Mesodermal cell (in vitro differentiated cells): ENCODE measurements at regions not wholly inside any gene's neighbourhood (a gene's known extent, or its start where the extent isn't known, plus 50 kb on each side); places are given as distances from the start of the nearest gene placed in this dataset.

Experiments used
- H3K27ac ChIP-seq: 2 replicates; pipeline ENCODE4 v1.7.0; 2013; ENCODE audit warnings: mild to moderate bottlenecking, low read depth, low read length, moderate library complexity; ENCODE audit not compliant: severe bottlenecking
- H3K36me3 ChIP-seq: 2 replicates; pipeline ENCODE4 v1.7.1; 2013; ENCODE audit warnings: mild to moderate bottlenecking, low read length, moderate library complexity; ENCODE audit not compliant: control insufficient read depth, insufficient read depth
- H3K4me1 ChIP-seq: one replicate; pipeline ENCODE4 v1.7.1; 2013; ENCODE audit warnings: mild to moderate bottlenecking, low read length; ENCODE audit not compliant: insufficient read depth, control insufficient read depth, poor library complexity, severe bottlenecking
- H3K4me3 ChIP-seq: 2 replicates; pipeline ENCODE4 v1.7.0; 2013; ENCODE audit warnings: low read length, control low read depth, mild to moderate bottlenecking; ENCODE audit not compliant: insufficient read depth, poor library complexity, severe bottlenecking; ENCODE audit errors: extremely low read depth
- H3K9me3 ChIP-seq: 2 replicates; pipeline ENCODE4 v1.7.1; 2013; ENCODE audit warnings: mild to moderate bottlenecking, low read length, moderate library complexity; ENCODE audit not compliant: control insufficient read depth
- WGBS, 2 experiments: methylation state at CpG; one replicate each; pipeline ENCODE4 v1.1.5; 2013; ENCODE audit warnings: missing lambda C conversion rate in 2 of 2; ENCODE audit not compliant: insufficient coverage in 2 of 2; 5-methylcytosine and 5-hydroxymethylcytosine counted together

GRCh38 chr6:21393441-21394165 lies 199.9 kb upstream of the SOX4 start:
- H3K36me3 ChIP-seq: no peaks in the 10 kb centered on the region
- WGBS, 2 experiments: 68 to 74% methylated on average over 7 of the region's 10 CpGs
- peaks cover 12% of the 10 kb centered on the region for H3K4me1 ChIP-seq
- no peaks in the 10 kb centered on the region for H3K9me3 ChIP-seq
- no peak overlapping the region for H3K27ac ChIP-seq
- no peak overlapping the region for H3K4me3 ChIP-seq

GRCh38 chr6:21395121-21395520 lies 198.4 kb upstream of the SOX4 start:
- H3K36me3 ChIP-seq: no peaks in the 10 kb centered on the region
- no peaks in the 10 kb centered on the region for H3K9me3 ChIP-seq
- peaks cover 12% of the 10 kb centered on the region for H3K4me1 ChIP-seq
- no peak overlapping the region for H3K27ac ChIP-seq
- WGBS, 2 experiments: 40 to 60% methylated on average over 1 to 2 of the region's 2 CpGs
- H3K4me3 ChIP-seq: no peak overlapping the region

GRCh38 chr6:21396313-21396712 lies 197.2 kb upstream of the SOX4 start:
- no peaks in the 10 kb centered on the region for H3K9me3 ChIP-seq
- no peak overlapping the region for H3K27ac ChIP-seq
- peaks cover 12% of the 10 kb centered on the region for H3K4me1 ChIP-seq
- no peak overlapping the region for H3K4me3 ChIP-seq
- no peaks in the 10 kb centered on the region for H3K36me3 ChIP-seq

- no peak overlapping the region for H3K4me3 ChIP-seq
- H3K36me3 ChIP-seq: no peaks in the 10 kb centered on the region
- H3K4me1 ChIP-seq: peaks cover 6% of the 10 kb centered on the region
- 65 to 71% methylated on average over 7 of the region's 10 CpGs for WGBS, 2 experiments
- no peaks in the 10 kb centered on the region for H3K9me3 ChIP-seq
- no peak overlapping the region for H3K27ac ChIP-seq
Measured at GRCh38 chr6:21398741-21399325, 194.7 kb upstream of the SOX4 start.

- 95 to 96% methylated on average over 4 of the region's 4 CpGs for WGBS, 2 experiments
- H3K36me3 ChIP-seq: no peaks in the 10 kb centered on the region
- H3K4me1 ChIP-seq: no peaks in the 10 kb centered on the region
- H3K9me3 ChIP-seq: no peaks in the 10 kb centered on the region
- H3K4me3 ChIP-seq: no peak overlapping the region
- H3K27ac ChIP-seq: no peak overlapping the region
Measured at GRCh38 chr6:21402368-21402767, 191.2 kb upstream of the SOX4 start.

- Histone ChIP-seq H3K4me3 (no peak overlapping the region), H3K36me3 (no peaks in the 10 kb centered on the region), H3K4me1 (no peaks in the 10 kb centered on the region), H3K9me3 (no peaks in the 10 kb centered on the region), H3K27ac (no peak overlapping the region)
- WGBS, 2 experiments: 100% methylated on average over 1 of the region's 2 CpGs; no CpG with 5 or more reads in 1 of the 2 experiments
Measured at GRCh38 chr6:21404577-21404976, 189.0 kb upstream of the SOX4 start.

DNA sequence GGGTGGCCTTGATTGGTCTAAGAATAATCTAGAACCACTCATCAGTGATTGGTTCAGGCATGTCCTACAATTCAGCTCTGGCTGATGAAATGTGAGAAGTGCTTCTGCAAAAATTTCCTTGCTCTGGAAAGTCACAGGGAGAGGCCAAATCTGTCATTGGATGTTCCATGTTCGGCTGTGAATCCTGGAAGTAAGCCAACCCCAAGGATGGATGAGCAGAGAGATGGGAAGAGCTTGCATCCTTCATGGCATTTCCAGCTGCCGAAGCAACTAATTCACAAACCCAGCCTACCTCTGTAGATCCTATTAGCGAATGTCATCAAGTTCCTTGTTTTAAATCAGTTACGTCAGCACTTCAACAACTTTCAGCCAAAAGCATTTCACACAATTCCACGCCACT lies 187.2 kb upstream of the SOX4 start:
- no peaks in the 10 kb centered on the region for H3K4me1 ChIP-seq
- no peaks in the 10 kb centered on the region for H3K36me3 ChIP-seq
- no peak overlapping the region for H3K27ac ChIP-seq
- WGBS, 2 experiments: 90 to 96% methylated on average over 5 of the region's 5 CpGs
- H3K9me3 ChIP-seq: no peaks in the 10 kb centered on the region
- no peak overlapping the region for H3K4me3 ChIP-seq

DNA sequence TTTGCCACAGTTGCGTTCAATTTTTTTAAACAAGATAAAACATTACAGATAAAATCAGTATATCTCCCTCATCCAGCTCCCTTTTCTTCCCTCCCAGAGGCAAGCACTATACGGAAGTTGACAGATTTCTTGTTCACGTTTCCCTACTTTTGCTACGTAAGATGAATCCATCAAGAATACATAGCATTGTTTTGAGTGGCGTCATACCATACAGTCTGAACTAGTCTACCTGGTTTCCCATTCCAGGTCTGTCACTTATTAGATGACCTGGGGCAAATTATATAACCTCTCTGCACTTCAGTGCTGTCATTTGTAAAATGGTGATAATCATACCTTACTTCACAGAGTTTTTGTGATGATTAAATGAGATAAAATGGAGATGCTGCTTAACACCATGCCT lies 184.3 kb upstream of the SOX4 start:
- 94 to 96% methylated on average over 4 to 5 of the region's 5 CpGs for WGBS, 2 experiments

GRCh38 chr6:21413428-21413827 lies 180.1 kb upstream of the SOX4 start:
- Histone ChIP-seq H3K4me1 (no peaks in the 10 kb centered on the region), H3K9me3 (no peaks in the 10 kb centered on the region), H3K4me3 (no peak overlapping the region), H3K36me3 (no peaks in the 10 kb centered on the region), H3K27ac (no peak overlapping the region)
- 50 to 80% methylated on average over 1 of the region's 1 CpG for WGBS, 2 experiments

More for the DNA sequence above, 184.3 kb upstream of the SOX4 start:
- no peaks in the 10 kb centered on the region for H3K4me1 ChIP-seq
- no peaks in the 10 kb centered on the region for H3K9me3 ChIP-seq
- no peaks in the 10 kb centered on the region for H3K36me3 ChIP-seq
- no peak overlapping the region for H3K4me3 ChIP-seq
- no peak overlapping the region for H3K27ac ChIP-seq

DNA sequence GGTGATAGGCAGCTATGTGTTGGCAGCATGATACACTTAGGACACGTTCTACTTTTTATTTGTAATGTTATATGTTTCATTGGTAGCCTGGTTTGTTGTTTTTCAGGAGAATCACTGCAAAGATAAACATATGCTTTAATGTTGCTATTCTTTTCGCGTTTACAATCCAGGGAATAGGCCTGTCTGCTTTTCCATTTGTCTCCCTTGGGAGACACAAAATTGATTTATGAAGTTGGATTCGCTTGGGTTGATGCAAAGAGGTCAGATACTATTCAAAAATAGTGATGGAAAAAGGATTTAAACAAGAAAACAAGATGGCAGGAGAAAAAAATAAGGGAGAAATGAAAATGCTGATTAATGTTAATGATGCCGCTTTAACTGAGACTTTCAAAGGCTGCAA lies 179.5 kb upstream of the SOX4 start:
- H3K27ac ChIP-seq: no peak overlapping the region
- 91 to 96% methylated on average over 4 to 5 of the region's 5 CpGs for WGBS, 2 experiments
- H3K9me3 ChIP-seq: no peaks in the 10 kb centered on the region
- no peak overlapping the region for H3K4me3 ChIP-seq
- H3K36me3 ChIP-seq: no peaks in the 10 kb centered on the region
- H3K4me1 ChIP-seq: no peaks in the 10 kb centered on the region

DNA sequence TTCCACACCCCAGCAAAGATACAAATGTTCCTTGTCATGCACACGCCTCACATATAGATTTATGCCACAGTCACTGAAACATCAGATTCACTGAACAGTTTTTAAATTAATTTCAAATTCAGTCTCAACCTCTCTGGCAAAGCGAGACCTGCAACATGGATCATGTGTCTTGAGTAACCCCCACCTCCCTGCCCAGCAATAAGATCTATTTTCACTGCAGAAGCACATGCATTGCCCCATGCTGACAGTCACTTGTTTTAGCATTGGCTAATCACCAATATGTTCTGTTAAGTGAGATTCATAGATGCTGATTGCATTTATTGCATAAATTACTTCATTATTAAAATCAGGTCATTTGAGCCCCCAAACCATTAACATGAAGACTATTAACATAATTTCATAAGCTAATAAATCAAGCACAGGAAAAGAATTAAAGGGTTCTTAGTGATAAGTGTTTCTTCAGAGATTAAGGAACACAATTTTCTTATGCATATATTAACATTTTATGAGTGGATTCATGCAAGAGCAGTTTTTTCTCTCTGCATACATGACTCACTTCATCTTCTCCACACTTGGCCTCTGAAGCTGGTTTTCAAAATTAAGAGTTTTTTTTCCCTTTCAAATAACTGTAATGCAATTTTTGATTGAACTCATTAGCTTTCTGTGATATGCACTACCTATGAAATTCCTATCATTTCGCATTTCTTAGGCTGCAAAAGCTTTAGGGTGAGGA lies 173.2 kb upstream of the SOX4 start:
- Histone ChIP-seq H3K4me1 (peaks cover 5% of the 10 kb centered on the region), H3K4me3 (no peak overlapping the region), H3K36me3 (no peaks in the 10 kb centered on the region), H3K27ac (no peak overlapping the region), H3K9me3 (no peaks in the 10 kb centered on the region)
- WGBS, 2 experiments: 83 to 89% methylated on average over 2 of the region's 3 CpGs
